Fibroblast of lung (primary cell): ENCODE measurements at regions not wholly inside any gene's neighbourhood (a gene's known extent, or its start where the extent isn't known, plus 50 kb on each side); places are given as distances from the start of the nearest gene placed in this dataset.
A peak's percentile ranks its signal among the peaks of the same experiment; 100 is the strongest.
"Not testable (repeated sequence)": the region's sequence is repeated elsewhere in the genome, so short reads cannot be mapped to it uniquely, and the experiment has no call there.

ENCODE experiments used
- DNase-seq, 2 donors: peaks; one replicate each; pipeline versions ENCODE4 v3.0.0 to v3.0.0-alpha.2; 2010; ENCODE audit warnings: low read depth in 2 of 2
- H2AFZ ChIP-seq: 2 replicates; pipeline ENCODE4 v1.5.1; 2012; ENCODE audit warnings: low read length, control low read depth, inconsistent platforms
- H3K27ac ChIP-seq: 2 replicates; pipeline ENCODE4 v1.5.1; 2011; ENCODE audit warnings: low read length, control low read depth; ENCODE audit not compliant: insufficient read depth
- H3K27me3 ChIP-seq: 2 replicates; pipeline ENCODE4 v1.5.1; 2011; ENCODE audit warnings: mild to moderate bottlenecking, low read length; ENCODE audit not compliant: control insufficient read depth, insufficient read depth
- H3K36me3 ChIP-seq: 2 replicates; pipeline ENCODE4 v1.5.1; 2011; ENCODE audit warnings: low read length; ENCODE audit not compliant: control insufficient read depth, insufficient read depth
- H3K4me1 ChIP-seq: 2 replicates; pipeline ENCODE4 v1.5.1; 2011; ENCODE audit warnings: low read length; ENCODE audit not compliant: control insufficient read depth, insufficient read depth; ENCODE audit errors: extremely low read depth
- H3K4me2 ChIP-seq: 2 replicates; pipeline ENCODE4 v1.5.1; 2011; ENCODE audit warnings: low read length, control low read depth; ENCODE audit not compliant: insufficient read depth; ENCODE audit errors: extremely low read depth
- H3K4me3 ChIP-seq, 4 experiments: fragments of 200-600 bp in 1 of 4; sonication (generic) in 1 of 4; replicated peaks in 1 of 4; 2 replicates each; pipeline ENCODE4 v1.5.1; 2011 to 2016; ENCODE audit warnings: low read length in 4 of 4, low read depth in 3 of 4, mild to moderate bottlenecking in 3 of 4, control low read depth in 2 of 4, inconsistent platforms in 1 of 4, mixed read lengths in 1 of 4; ENCODE audit not compliant: insufficient read depth in 1 of 4; ENCODE audit errors: control extremely low read depth in 1 of 4
- H3K79me2 ChIP-seq: 2 replicates; pipeline ENCODE4 v1.5.1; 2012; ENCODE audit warnings: mild to moderate bottlenecking, low read length, inconsistent platforms; ENCODE audit not compliant: control insufficient read depth, insufficient read depth
- H3K9ac ChIP-seq: 2 replicates; pipeline ENCODE4 v1.5.1; 2011; ENCODE audit warnings: mild to moderate bottlenecking, low read length, control low read depth; ENCODE audit not compliant: insufficient read depth
- H3K9me3 ChIP-seq: 2 replicates; pipeline ENCODE4 v1.5.1; 2012; ENCODE audit warnings: low read depth, low read length; ENCODE audit not compliant: control insufficient read depth, insufficient read depth
- H4K20me1 ChIP-seq: 2 replicates; pipeline ENCODE4 v1.5.1; 2011; ENCODE audit warnings: low read length; ENCODE audit not compliant: control insufficient read depth, insufficient read depth; ENCODE audit errors: extremely low read depth
- EZH2 ChIP-seq: IDR thresholded peaks from 2 replicates; pipeline ENCODE4 v1.5.1; 2012; ENCODE audit warnings: low read length, control low read depth, mild to moderate bottlenecking; ENCODE audit errors: missing control alignments
- TF ChIP-seq, protein P1 (sequence below), 2 donors: IDR thresholded peaks in 1 of 2; conservative IDR thresholded peaks in 1 of 2; 1 replicate in 1 of 2; 2 replicates in 1 of 2; pipeline ENCODE4 v1.5.1; 2011 to 2012; ENCODE audit warnings: low read length in 2 of 2, control low read depth in 1 of 2, inconsistent platforms in 1 of 2, low read depth in 1 of 2, mild to moderate bottlenecking in 1 of 2

DNA sequence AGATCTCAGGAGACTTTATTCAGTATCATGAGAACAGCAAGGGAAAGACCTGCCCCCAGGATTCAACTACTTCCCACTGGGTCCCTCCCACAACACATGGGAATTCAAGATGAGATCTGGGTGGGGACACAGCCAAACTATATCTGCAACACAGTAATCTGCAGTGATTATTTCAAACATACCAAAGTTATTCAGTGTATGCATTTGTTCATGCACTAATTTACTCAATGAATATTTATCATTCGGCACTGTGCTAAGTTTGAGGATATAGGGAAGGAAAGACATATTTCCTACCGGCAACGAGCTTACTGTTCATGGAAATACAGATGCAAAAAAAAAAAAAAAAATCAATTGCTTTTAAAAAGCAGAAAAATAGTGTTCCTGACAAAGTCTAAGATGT is 91.6 kb upstream of the IMMP2L start:
- TF ChIP-seq EZH2: no peak
- TF ChIP-seq, protein P1, sequence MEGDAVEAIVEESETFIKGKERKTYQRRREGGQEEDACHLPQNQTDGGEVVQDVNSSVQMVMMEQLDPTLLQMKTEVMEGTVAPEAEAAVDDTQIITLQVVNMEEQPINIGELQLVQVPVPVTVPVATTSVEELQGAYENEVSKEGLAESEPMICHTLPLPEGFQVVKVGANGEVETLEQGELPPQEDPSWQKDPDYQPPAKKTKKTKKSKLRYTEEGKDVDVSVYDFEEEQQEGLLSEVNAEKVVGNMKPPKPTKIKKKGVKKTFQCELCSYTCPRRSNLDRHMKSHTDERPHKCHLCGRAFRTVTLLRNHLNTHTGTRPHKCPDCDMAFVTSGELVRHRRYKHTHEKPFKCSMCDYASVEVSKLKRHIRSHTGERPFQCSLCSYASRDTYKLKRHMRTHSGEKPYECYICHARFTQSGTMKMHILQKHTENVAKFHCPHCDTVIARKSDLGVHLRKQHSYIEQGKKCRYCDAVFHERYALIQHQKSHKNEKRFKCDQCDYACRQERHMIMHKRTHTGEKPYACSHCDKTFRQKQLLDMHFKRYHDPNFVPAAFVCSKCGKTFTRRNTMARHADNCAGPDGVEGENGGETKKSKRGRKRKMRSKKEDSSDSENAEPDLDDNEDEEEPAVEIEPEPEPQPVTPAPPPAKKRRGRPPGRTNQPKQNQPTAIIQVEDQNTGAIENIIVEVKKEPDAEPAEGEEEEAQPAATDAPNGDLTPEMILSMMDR (conservative IDR thresholded peaks at IDR 0.05 in 1 of 2, IDR thresholded peaks at IDR 0.05 in 1 of 2; ENCODE audit: low read depth in 1 of 2, low read length in 2 of 2): no peak
- Histone ChIP-seq H3K9me3 (no peaks in the 10 kb centered on the region), H3K27ac (no peak overlapping the region), H2AFZ (no peak overlapping the region), H4K20me1 (no peaks in the 10 kb centered on the region), H3K79me2 (no peaks in the 10 kb centered on the region), H3K27me3 (no peaks in the 10 kb centered on the region), H3K36me3 (no peaks in the 10 kb centered on the region), H3K9ac (no peak overlapping the region), H3K4me3 (no peak overlapping the region), H3K4me1 (no peaks in the 10 kb centered on the region), H3K4me2 (no peak overlapping the region)
- no peak for DNase-seq

DNA sequence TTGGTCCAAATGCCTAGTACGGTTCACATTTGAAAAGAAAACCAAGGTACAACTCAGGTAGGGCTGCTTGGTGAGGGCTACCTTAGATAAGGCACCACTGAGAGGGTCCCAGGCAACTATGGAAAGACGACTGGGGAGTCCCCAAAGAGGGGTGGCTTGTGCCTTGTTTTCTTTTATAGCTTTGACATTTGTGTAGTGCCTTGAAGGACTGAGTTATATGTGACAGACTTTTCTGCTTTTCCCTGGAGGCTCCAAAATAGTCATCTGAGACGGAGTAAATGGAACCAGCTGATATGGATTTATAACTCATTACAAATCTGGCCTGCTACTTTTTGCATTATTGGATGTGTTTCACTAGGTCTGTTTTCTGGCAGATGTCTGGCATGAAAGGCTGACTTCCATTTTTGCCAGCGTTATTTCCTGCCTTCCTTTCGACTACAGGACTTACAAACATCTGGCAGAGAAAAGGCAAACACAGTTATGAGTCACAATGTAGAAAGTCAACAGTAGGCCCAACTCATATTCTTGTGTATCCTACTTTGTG is 88.2 kb upstream of the IMMP2L start:
- DNase-seq: peak in 1 of 2 donors; percentile 88

DNA sequence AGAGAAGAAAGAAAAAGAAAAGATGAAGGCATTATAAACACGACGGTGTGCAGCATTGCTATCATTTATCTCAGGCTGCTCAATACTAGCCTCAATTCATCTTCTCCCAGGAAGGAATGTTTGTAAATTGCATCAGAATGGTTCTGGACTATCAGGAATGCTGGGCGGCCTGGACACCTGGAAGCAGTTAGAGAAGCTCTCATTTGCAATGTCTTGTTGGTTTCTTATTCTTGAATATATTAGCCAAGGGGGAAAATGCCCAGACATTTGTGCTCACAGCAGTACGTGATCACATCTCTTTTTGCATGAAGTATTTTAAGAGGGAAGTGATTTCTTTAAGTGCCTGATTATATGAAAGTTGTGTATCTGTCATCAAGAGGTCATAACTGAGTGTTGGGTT is 85.6 kb upstream of the IMMP2L start:
- no peak overlapping the region for H3K4me3 ChIP-seq
- H3K4me2 ChIP-seq: no peak overlapping the region
- H3K9me3 ChIP-seq: no peaks in the 10 kb centered on the region
- H3K79me2 ChIP-seq: no peaks in the 10 kb centered on the region
- no peak for DNase-seq
- no peaks in the 10 kb centered on the region for H3K36me3 ChIP-seq
- no peaks in the 10 kb centered on the region for H3K4me1 ChIP-seq
- H3K27me3 ChIP-seq: no peaks in the 10 kb centered on the region
- no peaks in the 10 kb centered on the region for H4K20me1 ChIP-seq
- H3K9ac ChIP-seq: no peak overlapping the region
- H2AFZ ChIP-seq: no peak overlapping the region
- H3K27ac ChIP-seq: no peak overlapping the region
- TF ChIP-seq EZH2: no peak
- TF ChIP-seq, protein P1 (conservative IDR thresholded peaks at IDR 0.05 in 1 of 2, IDR thresholded peaks at IDR 0.05 in 1 of 2; ENCODE audit: low read depth in 1 of 2, low read length in 2 of 2): no peak

More for the DNA sequence above, 88.2 kb upstream of the IMMP2L start:
- Histone ChIP-seq H3K9me3 (no peaks in the 10 kb centered on the region), H3K36me3 (no peaks in the 10 kb centered on the region), H4K20me1 (no peaks in the 10 kb centered on the region), H2AFZ (no peak overlapping the region), H3K27me3 (no peaks in the 10 kb centered on the region), H3K27ac (no peak overlapping the region), H3K4me1 (no peaks in the 10 kb centered on the region), H3K4me2 (no peak overlapping the region), H3K4me3 (no peak overlapping the region), H3K79me2 (no peaks in the 10 kb centered on the region), H3K9ac (no peak overlapping the region)
- TF ChIP-seq, protein P1 (conservative IDR thresholded peaks at IDR 0.05 in 1 of 2, IDR thresholded peaks at IDR 0.05 in 1 of 2; ENCODE audit: low read depth in 1 of 2, low read length in 2 of 2): no peak
- TF ChIP-seq EZH2: no peak

DNA sequence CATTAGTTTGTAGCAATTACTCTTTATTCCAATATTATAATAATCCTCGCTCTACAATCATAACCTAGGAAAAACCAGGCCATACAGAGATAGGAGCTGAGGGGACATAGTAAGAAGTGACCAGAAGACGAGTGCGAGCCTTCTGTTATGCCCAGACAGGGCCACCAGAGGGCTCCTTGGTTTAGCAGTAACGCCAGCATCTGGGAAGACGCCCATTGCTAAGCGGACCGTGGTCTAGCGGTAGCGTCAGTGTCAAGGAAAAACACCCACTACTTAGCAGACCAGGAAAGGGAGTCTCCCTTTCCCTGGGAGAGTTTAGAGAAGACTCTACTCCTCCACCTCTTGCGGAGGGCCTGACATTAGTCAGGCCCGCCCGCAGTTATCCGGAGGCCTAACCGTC is 82.3 kb upstream of the IMMP2L start:
- not testable (repeated sequence) for H3K27ac ChIP-seq, H4K20me1 ChIP-seq, DNase-seq, H3K36me3 ChIP-seq, H2AFZ ChIP-seq, H3K9me3 ChIP-seq, H3K27me3 ChIP-seq, H3K9ac ChIP-seq, H3K4me1 ChIP-seq, H3K79me2 ChIP-seq, H3K4me3 ChIP-seq, H3K4me2 ChIP-seq
